Cerebellar nuclear complex (tissue), 1 donor: ENCODE measurements at regions not wholly inside any gene's neighbourhood (a gene's known extent, or its start where the extent isn't known, plus 50 kb on each side); places are given as distances from the start of the nearest gene placed in this dataset.
"Not testable (repeated sequence)": the region's sequence is repeated elsewhere in the genome, so short reads cannot be mapped to it uniquely, and the experiment has no call there.

Source experiments
- DNase-seq, 2 experiments: peaks; one replicate each; lab custom pipeline; 2025; lab: John Stamatoyannopoulos, UW

GRCh38 chr11:98703779-98704556 is 316.8 kb upstream of the CNTN5 start:
- no peak for DNase-seq

GRCh38 chr11:98710026-98710425 is 310.7 kb upstream of the CNTN5 start:
- no peak for DNase-seq

- no peak for DNase-seq
Observed at GRCh38 chr11:98710986-98711385, 309.8 kb upstream of the CNTN5 start.

GRCh38 chr11:98720951-98721350 is 299.8 kb upstream of the CNTN5 start:
- DNase-seq, result no peak

GRCh38 chr11:98725471-98725870 is 295.3 kb upstream of the CNTN5 start:
- no peak for DNase-seq

GRCh38 chr11:98728421-98728820 is 292.3 kb upstream of the CNTN5 start:
- no peak for DNase-seq

GRCh38 chr11:98729118-98729517 is 291.6 kb upstream of the CNTN5 start:
- DNase-seq, result no peak

- DNase-seq, result no peak
Observed at GRCh38 chr11:98732947-98733346, 287.8 kb upstream of the CNTN5 start.

GRCh38 chr11:98733378-98733777 is 287.4 kb upstream of the CNTN5 start:
- DNase-seq, result not testable (repeated sequence)

- no peak for DNase-seq
Observed at GRCh38 chr11:98734686-98735085, 286.1 kb upstream of the CNTN5 start.

GRCh38 chr11:98736833-98737232 is 283.9 kb upstream of the CNTN5 start:
- no peak for DNase-seq

GRCh38 chr11:98740321-98740720 is 280.4 kb upstream of the CNTN5 start:
- DNase-seq, result no peak

- DNase-seq, result not testable (repeated sequence)
Observed at GRCh38 chr11:98763446-98763845, 257.3 kb upstream of the CNTN5 start.

- DNase-seq, result no peak
Observed at GRCh38 chr11:98766903-98767302, 253.8 kb upstream of the CNTN5 start.

- not testable (repeated sequence) for DNase-seq
Observed at GRCh38 chr11:98770046-98770445, 250.7 kb upstream of the CNTN5 start.

- no peak for DNase-seq
Observed at GRCh38 chr11:98771791-98772190, 249.0 kb upstream of the CNTN5 start.

GRCh38 chr11:98772893-98773292 is 247.9 kb upstream of the CNTN5 start:
- no peak for DNase-seq

- no peak for DNase-seq
Observed at GRCh38 chr11:98793276-98793675, 227.5 kb upstream of the CNTN5 start.

- no peak for DNase-seq
Observed at GRCh38 chr11:98798333-98798732, 222.4 kb upstream of the CNTN5 start.

- no peak for DNase-seq
Observed at GRCh38 chr11:98800696-98801095, 220.1 kb upstream of the CNTN5 start.

GRCh38 chr11:98828986-98829708 is 191.6 kb upstream of the CNTN5 start:
- no peak for DNase-seq

- no peak for DNase-seq
Observed at GRCh38 chr11:98829971-98830370, 190.8 kb upstream of the CNTN5 start.

GRCh38 chr11:98834776-98835175 is 186.0 kb upstream of the CNTN5 start:
- no peak for DNase-seq
